SH-SY5Y (cell line): ENCODE measurements at regions not wholly inside any gene's neighbourhood (a gene's known extent, or its start where the extent isn't known, plus 50 kb on each side); places are given as distances from the start of the nearest gene placed in this dataset.

Experiments used
- GATA2 ChIP-seq: IDR thresholded peaks from 2 replicates; pipeline ENCODE4 v1.6.1; 2011; ENCODE audit warnings: mild to moderate bottlenecking, low read depth, low read length
- GATA3 ChIP-seq: IDR thresholded peaks from 2 replicates; pipeline ENCODE4 v1.6.1; 2011; ENCODE audit warnings: low read depth, mild to moderate bottlenecking, low read length, moderate library complexity

DNA sequence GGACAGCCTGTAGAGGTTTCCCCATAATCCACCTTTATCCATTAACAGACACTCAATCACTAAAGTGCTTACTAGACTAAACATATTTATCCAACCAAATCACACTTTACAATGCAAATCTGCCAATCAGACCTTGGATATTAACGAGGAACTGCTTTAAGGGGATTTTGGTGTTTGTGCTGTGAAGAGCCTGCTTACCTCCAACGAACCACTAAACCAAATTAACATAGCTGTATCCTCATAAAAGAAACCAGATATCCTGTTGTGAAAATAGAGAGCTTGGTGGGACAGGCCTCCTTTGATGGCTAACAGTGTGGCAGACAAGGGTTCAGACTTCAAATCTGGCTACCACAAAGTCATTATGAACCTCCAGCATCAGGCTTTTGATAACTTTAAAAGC is 252.6 kb upstream of the HAND2 start:
- no peak for TF ChIP-seq GATA3
- no peak for TF ChIP-seq GATA2
